HepG2 (cell line): ENCODE measurements at regions not wholly inside any gene's neighbourhood (a gene's known extent, or its start where the extent isn't known, plus 50 kb on each side); places are given as distances from the start of the nearest gene placed in this dataset.

Experiments
- ATAC-seq: fragments of 200-7000 bp; cut with Tn5 transposase; 3 replicates; pipeline ENCODE4 v1.9.1; 2020; ENCODE audit warnings: mild to moderate bottlenecking, moderate library complexity
- BruUV-seq: library from RNA; stranded (reverse); fragments of 400-500 nt; replicated peaks from 2 replicates; lab custom pipeline; 2021; lab: Mats Ljungman, UMichigan
- CTCF ChIA-PET: fragments of 300-600 bp; formaldehyde crosslinking; extraction: SDS; loops from one replicate; lab custom pipeline; 2021; ENCODE audit warnings: low total read pairs, inconsistent platforms, low intra/inter-chr PET ratio; lab: Yijun Ruan, JAX
- POLR2A ChIA-PET: fragments of 350-600 bp; sonication (Branson Sonifier 250); formaldehyde crosslinking; loops from one replicate; lab custom pipeline; 2020; ENCODE audit warnings: antibody characterized with exemption, inconsistent platforms; lab: Yijun Ruan, JAX
- DNase-seq: peaks from one replicate; pipeline ENCODE4 v3.0.0-alpha.2; 2015; ENCODE audit warnings: low spot score
- FAIRE-seq: peaks from 3 replicates; lab custom pipeline; 2011; peaks lifted over from hg19 to GRCh38; lab: Jason Lieb, UNC
- H2AFZ ChIP-seq: one replicate; pipeline ENCODE4 v1.6.1; 2011; ENCODE audit warnings: low read length, inconsistent platforms
- H3K27ac ChIP-seq: fragments of 300-600 bp; 3 replicates; pipeline ENCODE4 v1.8.0; 2011; ENCODE audit warnings: mixed run types, mild to moderate bottlenecking, mixed read lengths, low read length, inconsistent platforms; ENCODE audit not compliant: insufficient read depth; ENCODE audit errors: extremely low read length
- H3K27me3 ChIP-seq, 2 experiments: fragments of 200-600 bp in 1 of 2; 2 replicates in 1 of 2; 3 replicates in 1 of 2; pipeline versions ENCODE4 v1.6.0 to v1.8.0; 2011; ENCODE audit warnings: low read length in 2 of 2, mild to moderate bottlenecking in 2 of 2, moderate library complexity in 2 of 2, inconsistent platforms in 1 of 2; ENCODE audit not compliant: insufficient read depth in 2 of 2, control insufficient read depth in 1 of 2
- H3K36me3 ChIP-seq, 2 experiments: fragments of 200-600 bp in 1 of 2; replicated peaks in 1 of 2; 2 replicates in 1 of 2; 3 replicates in 1 of 2; pipeline versions ENCODE4 v1.5.1 to v1.8.0; 2011; ENCODE audit warnings: low read length in 2 of 2, inconsistent platforms in 1 of 2; ENCODE audit not compliant: insufficient read depth in 2 of 2, control insufficient read depth in 1 of 2
- H3K4me1 ChIP-seq: 2 replicates; pipeline ENCODE4 v1.5.1; 2012; ENCODE audit warnings: low read length, inconsistent platforms; ENCODE audit not compliant: insufficient read depth
- H3K4me2 ChIP-seq: 2 replicates; pipeline ENCODE4 v1.6.0; 2011; ENCODE audit warnings: low read depth, low read length, inconsistent platforms
- H3K4me3 ChIP-seq, 3 experiments: fragments of 200-600 bp in 1 of 3; sonication (generic), shearing (Covaris generic) in 1 of 3; replicated peaks in 1 of 3; 2 replicates each; pipeline ENCODE4 v1.5.1; 2011 to 2016; ENCODE audit warnings: low read length in 3 of 3, inconsistent platforms in 2 of 3, low read depth in 2 of 3, mild to moderate bottlenecking in 2 of 3, control low read depth in 1 of 3, mixed read lengths in 1 of 3; ENCODE audit not compliant: insufficient read depth in 1 of 3
- H3K79me2 ChIP-seq: one replicate; pipeline ENCODE4 v1.6.1; 2011; ENCODE audit warnings: low read length, inconsistent platforms; ENCODE audit not compliant: insufficient read depth
- H3K9ac ChIP-seq: 2 replicates; pipeline ENCODE4 v1.6.0; 2011; ENCODE audit warnings: mild to moderate bottlenecking, low read depth, low read length, inconsistent platforms; ENCODE audit not compliant: insufficient read depth
- H3K9me3 ChIP-seq: 2 replicates; pipeline ENCODE4 v1.5.1; 2012; ENCODE audit warnings: mild to moderate bottlenecking, low read length
- H4K20me1 ChIP-seq: 2 replicates; pipeline ENCODE4 v1.6.0; 2011; ENCODE audit warnings: inconsistent platforms, mild to moderate bottlenecking, low read length, moderate library complexity; ENCODE audit not compliant: insufficient read depth
- DMAP1 ChIP-seq: IDR thresholded peaks from 2 replicates; pipeline ENCODE4 v1.6.1; 2016
- EP300 ChIP-seq, 3 experiments: sonication (generic) in 1 of 3; formaldehyde crosslinking in 1 of 3; IDR thresholded peaks; 2 replicates each; pipeline versions ENCODE4 v1.5.1 to v1.6.1; 2011 to 2020; ENCODE audit warnings: low read depth in 2 of 3, low read length in 2 of 3, borderline replicate concordance in 1 of 3, improper control_type of control experiment in 1 of 3, mild to moderate bottlenecking in 1 of 3, missing genetic modification reagents in 1 of 3, moderate library complexity in 1 of 3
- KLF12 ChIP-seq: sonication (generic); formaldehyde crosslinking; IDR thresholded peaks from 2 replicates; pipeline ENCODE4 v1.4.0; 2020; ENCODE audit warnings: missing genetic modification reagents, borderline replicate concordance
- MEIS1 ChIP-seq: sonication (generic); formaldehyde crosslinking; IDR thresholded peaks from 2 replicates; pipeline ENCODE4 v1.9.0; 2021; ENCODE audit warnings: mild to moderate bottlenecking, missing genetic modification reagents, moderate library complexity, borderline replicate concordance
- SIN3B ChIP-seq: fragments of 150-350 bp; IDR thresholded peaks from 2 replicates; pipeline ENCODE4 v1.6.1; 2014; ENCODE audit warnings: low read length
- SMC3 ChIP-seq: IDR thresholded peaks from 2 replicates; pipeline ENCODE4 v1.6.1; 2011; ENCODE audit warnings: low read length, improper control_type of control experiment
- SOX5 ChIP-seq: IDR thresholded peaks from 2 replicates; pipeline ENCODE4 v1.6.1; 2016; ENCODE audit warnings: borderline replicate concordance
- ZNF234 ChIP-seq: sonication (generic); formaldehyde crosslinking; conservative IDR thresholded peaks from 2 replicates; pipeline ENCODE4 v1.5.1; 2020; ENCODE audit warnings: mild to moderate bottlenecking, missing genetic modification reagents
- ZNF761 ChIP-seq: sonication (generic); formaldehyde crosslinking; conservative IDR thresholded peaks from 2 replicates; pipeline ENCODE4 v1.4.0; 2020; ENCODE audit warnings: mild to moderate bottlenecking, missing genetic modification reagents
- WGBS: methylation state at CpG from one replicate; pipeline ENCODE4 v1.1.6; 2017; ENCODE audit warnings: low lambda C conversion rate; 5-methylcytosine and 5-hydroxymethylcytosine counted together
- in situ Hi-C: cut with HindIII; loops from 2 replicates; pipeline ENCODE4 v1.10.0; 2017; ENCODE audit warnings: low pct_unique_long_range_greater_than_20kb; ENCODE audit not compliant: extremely low pct_ligation_motif_present
- intact Hi-C: fragments of 100-400 bp; cut with micrococcal nuclease; formaldehyde crosslinking; loops from one replicate; pipeline ENCODE4 v1.10.0; 2022; ENCODE audit not compliant: unreplicated experiment
- TF ChIP-seq, protein P1 (sequence below): sonication (generic); formaldehyde crosslinking; IDR thresholded peaks from 2 replicates; pipeline ENCODE4 v1.9.0; 2021; ENCODE audit warnings: missing genetic modification reagents, mild to moderate bottlenecking, borderline replicate concordance

DNA sequence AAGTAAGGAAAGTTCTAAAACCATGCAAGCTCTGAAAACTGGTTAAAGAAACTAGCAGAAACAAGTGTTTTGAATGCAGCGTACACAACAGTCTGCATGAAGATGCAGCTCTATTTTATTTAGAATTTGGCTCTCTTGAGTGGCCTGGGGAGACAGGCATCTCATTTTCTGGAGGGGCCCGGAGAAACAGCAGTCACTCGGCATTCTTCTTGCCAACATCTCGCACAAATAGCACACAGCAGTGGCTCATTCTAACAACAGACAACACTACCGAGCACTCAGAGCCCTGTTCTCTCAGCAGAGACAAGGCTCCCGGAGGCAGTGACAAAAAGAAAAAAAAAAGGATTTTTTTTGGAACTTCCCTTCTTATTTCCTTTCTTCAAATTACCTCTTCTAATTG, 108.5 kb upstream of the STMND1 start:
- Histone ChIP-seq H3K27me3 (peaks cover 4 to 20% of the 10 kb centered on the region in 2 experiments; a peak in 3 of 5 replicates), H4K20me1 (no peaks in the 10 kb centered on the region), H2AFZ (no peak overlapping the region), H3K9ac (no peak overlapping the region), H3K27ac (no peak overlapping the region), H3K79me2 (no peaks in the 10 kb centered on the region), H3K9me3 (peaks cover 3% of the 10 kb centered on the region; the same call in 1 of the 2 replicates), H3K36me3 (no peaks in the 10 kb centered on the region), H3K4me1 (no peaks in the 10 kb centered on the region), H3K4me2 (no peak overlapping the region), H3K4me3 (no peak overlapping the region)
- no TSS peak for BruUV-seq
- ChIA-PET POLR2A (no interaction called here), CTCF (no interaction called here)
- FAIRE-seq (no peak), ATAC-seq (no peak), DNase-seq (no peak)
- intact Hi-C loops (no loop called here), in situ Hi-C loops (no loop called here)
- WGBS, result 18% methylated on average over 6 of the region's 6 CpGs
- TF ChIP-seq ZNF234 (no peak), SMC3 (no peak), MEIS1 (CRISPR knock-in tag) (no peak), SIN3B (no peak), EP300 (IDR thresholded peaks at IDR 0.05; ENCODE audit: low read depth in 2 of 2, low read length in 2 of 2) (no peak), EP300 (CRISPR knock-in tag; IDR thresholded peaks at IDR 0.05; ENCODE audit: borderline replicate concordance) (no peak), DMAP1 (no peak), KLF12 (CRISPR knock-in tag) (no peak), SOX5 (CRISPR knock-in tag) (no peak), ZNF761 (CRISPR knock-in tag) (no peak)
- TF ChIP-seq, protein P1, sequence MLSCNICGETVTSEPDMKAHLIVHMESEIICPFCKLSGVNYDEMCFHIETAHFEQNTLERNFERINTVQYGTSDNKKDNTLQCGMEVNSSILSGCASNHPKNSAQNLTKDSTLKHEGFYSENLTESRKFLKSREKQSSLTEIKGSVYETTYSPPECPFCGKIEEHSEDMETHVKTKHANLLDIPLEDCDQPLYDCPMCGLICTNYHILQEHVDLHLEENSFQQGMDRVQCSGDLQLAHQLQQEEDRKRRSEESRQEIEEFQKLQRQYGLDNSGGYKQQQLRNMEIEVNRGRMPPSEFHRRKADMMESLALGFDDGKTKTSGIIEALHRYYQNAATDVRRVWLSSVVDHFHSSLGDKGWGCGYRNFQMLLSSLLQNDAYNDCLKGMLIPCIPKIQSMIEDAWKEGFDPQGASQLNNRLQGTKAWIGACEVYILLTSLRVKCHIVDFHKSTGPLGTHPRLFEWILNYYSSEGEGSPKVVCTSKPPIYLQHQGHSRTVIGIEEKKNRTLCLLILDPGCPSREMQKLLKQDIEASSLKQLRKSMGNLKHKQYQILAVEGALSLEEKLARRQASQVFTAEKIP, result no peak
